HG03342 (cell line): ENCODE measurements at regions not wholly inside any gene's neighbourhood (a gene's known extent, or its start where the extent isn't known, plus 50 kb on each side); places are given as distances from the start of the nearest gene placed in this dataset.
A peak's percentile ranks its signal among the peaks of the same experiment; 100 is the strongest.

ENCODE experiments used
- ATAC-seq: cut with Tn5 transposase; IDR thresholded peaks from one replicate; pipeline ENCODE4 v1.9.1; 2021; ENCODE audit warnings: mild to moderate bottlenecking, moderate library complexity; ENCODE audit not compliant: unreplicated experiment

DNA sequence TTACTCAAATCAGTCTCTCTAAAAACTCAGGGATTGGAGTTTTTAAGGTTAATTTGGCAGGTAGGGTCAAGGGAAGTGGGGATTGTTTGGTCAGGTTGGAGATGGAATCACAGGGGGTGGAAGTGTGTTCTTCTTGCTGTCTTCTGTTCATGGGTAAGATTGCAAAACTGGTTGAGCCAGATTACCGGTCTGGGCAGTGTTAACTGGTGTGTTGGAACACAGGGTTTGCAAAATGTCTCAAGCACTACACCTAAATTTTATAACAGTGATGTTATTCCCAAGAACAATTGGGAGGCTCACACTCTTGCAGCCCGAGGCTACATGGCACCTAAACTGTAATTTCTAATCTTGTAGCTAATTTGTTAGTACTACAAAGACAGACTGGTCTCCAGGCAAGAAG, 425.4 kb downstream of the PLOD2 start:
- ATAC-seq, result no peak

DNA sequence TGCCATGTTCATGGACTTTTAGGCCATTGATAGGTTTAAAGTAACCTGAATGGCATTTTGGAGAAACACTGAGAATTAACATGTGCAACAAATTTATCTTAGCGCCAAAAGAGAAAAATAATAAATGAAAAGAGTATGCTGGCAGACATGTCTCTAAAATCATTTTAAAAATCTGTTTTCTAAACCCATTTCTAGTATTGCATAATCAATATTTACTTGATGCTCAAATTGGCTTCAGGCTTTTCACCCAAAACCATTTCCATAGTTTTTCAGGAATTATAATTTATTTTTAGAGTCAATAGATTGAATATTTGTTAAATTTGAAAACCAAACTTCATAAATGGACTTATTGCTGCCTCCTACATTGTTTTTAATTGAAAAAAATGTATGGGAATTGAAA, 423.0 kb downstream of the PLOD2 start:
- ATAC-seq, result no peak

DNA sequence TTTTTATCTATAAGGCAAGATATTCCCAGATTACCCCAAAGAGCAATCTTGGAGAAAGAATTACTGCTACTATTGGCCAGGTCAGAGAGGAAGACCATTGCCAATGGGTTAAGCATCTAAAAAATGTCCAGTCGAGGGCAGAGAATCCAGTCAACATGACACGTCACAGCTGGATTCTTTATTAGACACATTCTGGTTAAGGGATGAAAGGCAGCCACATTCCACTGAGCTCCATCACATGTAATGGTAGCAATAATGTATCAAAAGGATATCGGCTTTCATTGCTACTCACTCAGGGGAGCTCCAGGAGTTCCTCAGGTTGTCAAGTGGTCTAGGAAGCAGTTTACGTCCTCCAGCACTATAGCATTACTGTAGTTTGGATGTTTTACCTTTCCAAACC, 421.1 kb downstream of the PLOD2 start:
- ATAC-seq, result no peak

DNA sequence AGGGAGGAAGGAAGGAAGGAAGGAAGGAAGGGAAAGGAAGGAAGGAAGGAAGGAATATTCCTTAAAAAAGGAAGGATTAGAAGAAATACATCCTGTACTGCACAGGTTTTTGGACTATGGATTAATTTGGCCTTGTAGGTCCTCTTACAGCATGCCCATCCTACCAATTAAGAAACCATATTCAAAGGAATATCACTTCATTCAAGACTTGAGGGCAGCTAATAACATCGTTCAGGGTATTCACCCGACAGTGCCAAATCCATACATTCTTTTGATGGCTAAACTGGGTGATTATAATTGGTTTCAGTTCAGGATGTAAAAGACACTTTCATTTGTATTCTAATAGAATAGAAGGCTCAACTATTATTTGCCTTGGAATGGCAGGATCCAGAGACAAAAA, 410.3 kb downstream of the PLOD2 start:
- ATAC-seq, result no peak

DNA sequence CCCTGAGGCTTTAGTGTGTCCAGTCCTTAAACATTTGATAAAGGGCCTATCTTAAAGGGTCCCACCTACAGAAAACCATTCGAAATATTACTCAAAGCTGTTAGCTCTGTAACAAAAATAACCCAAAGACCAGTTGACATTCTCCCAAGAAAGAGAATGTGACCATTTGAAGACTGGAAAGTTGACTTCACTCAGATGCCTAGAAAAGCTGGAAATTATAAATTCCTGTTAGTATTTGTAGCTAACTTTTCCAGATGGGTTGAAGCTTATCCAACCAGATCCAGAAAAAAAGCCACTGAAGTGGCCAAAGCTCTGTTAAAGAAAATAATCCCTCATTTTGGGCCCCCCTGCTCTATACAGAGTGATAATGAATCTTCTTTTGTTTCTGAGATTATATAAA, 408.4 kb downstream of the PLOD2 start:
- ATAC-seq, result no peak

DNA sequence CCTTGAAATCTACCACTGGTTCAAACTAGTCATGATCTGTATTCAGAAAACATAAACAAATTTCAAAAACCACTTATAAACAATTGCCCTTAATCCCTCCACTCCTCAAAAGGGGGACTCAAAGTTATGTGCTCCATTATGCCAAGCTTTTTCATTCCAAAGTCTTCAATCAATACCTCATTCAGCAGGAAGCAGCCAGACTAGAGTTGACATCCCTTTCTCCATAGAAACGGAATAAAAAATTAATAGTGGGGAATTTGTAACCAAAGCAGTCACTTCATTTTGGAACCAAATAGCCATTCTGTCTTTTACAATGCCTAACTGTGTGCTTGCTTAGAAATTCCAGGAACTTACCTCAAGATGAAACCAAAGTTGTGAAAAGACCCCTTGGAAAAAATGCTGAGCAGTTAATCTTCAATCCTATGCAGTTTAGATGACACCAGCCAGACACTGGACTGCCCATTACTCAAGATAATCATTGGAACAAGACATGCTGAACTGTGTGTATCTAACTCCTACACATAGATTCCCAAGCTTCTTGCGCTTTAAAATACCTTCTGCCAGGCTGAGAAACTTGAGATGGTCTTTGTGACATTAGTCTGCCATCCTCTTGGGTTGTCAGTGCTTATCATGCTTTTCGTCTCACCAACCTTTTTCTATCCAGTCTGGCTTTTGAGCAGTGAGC, 406.2 kb downstream of the PLOD2 start:
- ATAC-seq, result no peak

DNA sequence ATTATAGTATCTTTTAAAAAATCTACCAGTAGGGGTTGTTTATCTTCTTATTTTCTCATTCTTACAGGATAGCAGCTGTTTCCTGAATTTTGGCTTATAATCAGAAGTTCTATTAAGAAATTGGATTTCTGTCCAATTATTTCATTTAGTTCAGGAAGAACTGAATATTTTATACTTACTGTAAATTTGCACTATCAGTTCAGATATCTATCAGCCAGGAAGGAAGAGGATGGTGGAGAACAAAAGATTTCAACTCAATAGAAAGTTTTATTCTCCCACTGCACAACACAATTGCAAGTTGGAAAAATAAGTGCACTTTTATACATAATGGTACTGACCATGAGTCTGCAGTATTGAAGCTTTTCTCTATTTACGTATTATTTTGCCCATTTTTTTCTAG, 400.9 kb downstream of the PLOD2 start:
- no peak for ATAC-seq

DNA sequence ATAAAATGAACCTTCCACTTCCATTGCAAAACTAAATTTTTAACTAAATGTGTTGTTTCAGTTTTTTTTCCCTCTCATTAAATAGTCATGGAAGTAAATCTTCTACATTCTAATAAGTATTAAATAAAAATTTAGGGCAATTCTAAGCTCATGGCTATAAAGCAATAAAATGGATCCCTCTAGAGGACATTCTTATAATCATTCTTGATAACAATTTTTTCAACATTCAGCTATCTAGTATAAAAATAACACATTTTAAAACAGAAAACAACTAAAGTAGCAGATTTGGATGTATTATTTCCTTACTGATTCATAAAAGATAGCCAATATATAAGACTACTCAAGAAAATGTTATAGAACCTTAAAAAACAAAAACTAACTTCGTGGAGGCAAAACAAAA, 393.1 kb downstream of the PLOD2 start:
- no peak for ATAC-seq

DNA sequence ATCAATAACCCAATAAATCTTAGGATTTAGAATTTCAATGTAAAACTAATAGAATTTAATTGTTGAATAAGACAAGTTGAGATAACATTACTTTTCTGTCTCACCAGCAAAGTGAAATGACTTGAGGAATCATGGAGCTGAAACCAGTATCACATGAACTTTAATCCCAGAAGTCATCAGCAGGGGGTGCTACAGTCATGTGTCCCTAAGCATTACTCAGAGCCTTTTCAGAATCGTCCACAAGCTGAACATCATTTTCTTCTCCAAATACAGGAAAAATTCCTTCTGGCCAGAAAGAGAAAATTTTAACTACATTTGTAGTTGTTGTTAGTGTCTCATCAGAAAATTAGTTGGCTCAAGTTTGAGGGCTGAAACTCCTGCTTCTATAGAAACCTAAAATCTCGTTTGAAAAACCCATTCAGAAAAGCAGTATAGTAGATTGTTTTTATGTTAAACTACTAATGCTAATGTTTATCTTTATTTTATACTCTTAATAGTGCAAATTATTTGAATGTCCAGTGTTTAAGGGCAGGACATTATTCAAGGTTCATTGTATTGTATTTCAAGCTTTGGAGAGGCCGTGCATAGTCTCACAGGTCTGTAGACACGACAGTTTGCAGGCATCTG, 384.1 kb downstream of the PLOD2 start:
- peak; percentile 85 for ATAC-seq

DNA sequence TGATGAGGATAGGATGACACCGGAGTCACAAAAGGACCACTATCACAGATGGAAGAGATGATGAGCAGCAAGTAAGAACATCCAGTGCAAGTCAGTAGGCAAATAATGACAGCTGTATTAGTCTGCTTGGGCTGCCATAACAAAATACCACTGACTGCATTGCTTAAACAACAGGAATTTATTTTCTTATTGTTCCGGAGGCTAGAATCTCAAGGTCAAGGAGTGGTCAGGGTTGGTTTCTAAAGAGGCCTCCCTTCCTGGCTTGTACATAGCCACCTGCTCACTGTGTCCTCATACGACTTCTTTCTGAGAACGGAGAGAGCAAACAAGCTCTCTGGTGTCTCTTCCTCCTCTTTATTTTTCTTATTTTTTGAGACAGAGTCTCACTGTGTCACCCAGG, 380.7 kb downstream of the PLOD2 start:
- no peak for ATAC-seq

DNA sequence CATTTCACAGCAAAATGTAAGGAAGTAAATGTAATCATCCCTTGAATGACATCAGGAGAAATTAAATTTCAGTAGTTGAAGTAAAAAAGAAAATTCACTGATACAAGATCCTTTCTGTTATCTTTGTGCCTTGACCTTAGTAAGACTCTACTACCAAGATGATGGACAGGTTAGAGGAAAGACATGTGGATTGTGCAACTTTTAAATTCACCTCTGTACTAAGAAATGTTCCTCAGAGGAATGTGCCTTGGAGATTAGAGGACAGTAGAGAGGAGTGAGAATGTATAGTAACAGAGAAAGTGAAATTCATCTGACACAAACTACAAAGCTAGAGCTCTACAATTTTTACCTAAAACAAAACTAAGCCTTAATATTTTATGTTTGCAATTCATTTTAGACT, 375.3 kb downstream of the PLOD2 start:
- ATAC-seq, result no peak

DNA sequence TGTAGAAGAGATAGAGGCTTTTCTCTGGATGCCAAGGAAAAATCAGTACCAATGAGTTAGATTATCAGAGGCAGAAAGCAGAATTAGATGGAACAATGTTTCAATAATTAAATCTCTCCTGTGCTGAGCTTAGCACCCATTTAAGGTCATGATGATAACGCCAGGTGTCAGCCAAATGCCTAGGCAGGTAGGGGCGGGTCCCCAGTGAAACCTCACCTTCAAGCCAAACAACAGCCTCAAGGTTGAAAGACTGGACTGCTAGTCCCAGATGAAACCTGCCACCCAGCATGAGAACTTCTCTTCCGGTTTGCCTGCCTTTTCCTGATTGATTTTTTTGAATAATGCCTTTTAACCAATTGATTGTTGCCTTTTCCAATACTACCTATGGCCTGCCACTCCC, 363.0 kb downstream of the PLOD2 start:
- ATAC-seq, result no peak

DNA sequence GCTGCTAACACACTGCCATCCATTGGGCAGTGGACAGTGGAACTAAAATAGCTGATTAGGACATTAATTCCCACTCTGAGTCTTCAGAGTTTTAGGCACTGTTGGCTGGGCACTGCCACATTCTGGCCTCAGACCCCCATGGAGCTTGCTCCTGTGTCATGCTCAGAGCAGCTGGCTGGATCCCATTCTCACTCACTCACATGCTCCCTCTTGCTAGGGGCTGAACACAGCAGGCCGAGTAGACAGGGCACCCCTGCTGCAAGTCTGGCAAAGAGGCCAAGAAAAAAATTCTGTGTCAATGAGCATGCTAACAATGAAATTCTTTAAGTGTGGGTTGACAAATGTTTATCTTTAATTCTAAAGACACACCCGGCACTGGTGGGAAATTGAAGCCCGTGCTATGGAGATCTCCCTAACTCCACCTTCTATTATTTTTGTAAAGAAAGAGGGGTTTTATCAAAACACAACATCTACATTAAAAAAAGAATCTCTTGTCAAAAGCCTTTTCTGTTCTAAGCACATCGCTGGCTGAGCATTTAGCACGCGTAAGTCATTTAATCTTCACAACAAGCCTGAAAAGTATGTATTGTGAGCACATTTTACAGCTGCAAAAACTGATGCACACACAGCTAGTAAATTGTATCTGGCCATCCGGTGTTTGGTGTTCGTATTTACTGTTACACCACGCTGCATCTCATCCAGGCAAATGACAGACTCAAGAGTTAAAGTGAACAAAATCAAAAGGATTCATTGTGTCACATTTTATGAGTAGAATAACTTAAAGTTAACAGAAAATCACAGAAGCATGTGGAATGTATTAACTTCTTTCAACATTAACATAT, 362.1 kb downstream of the PLOD2 start:
- no peak for ATAC-seq

DNA sequence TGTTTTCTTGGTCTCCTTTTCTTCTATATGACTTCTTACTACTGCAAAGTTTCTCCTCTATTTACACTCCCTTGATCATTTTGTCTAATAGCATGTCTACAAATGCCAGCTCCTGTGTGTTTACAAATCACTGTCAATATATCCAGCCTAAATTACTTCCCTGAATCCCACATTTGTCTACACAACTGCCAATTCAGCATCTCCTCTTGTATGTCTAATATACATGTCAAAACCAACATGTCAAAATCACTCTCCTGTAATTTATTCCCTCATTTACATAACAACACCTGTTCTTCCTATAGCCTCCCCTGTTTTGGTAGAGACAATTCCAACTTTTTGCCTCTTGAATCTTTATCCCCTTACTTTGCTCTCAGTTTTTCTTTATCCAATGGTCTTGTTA, 359.3 kb downstream of the PLOD2 start:
- no peak for ATAC-seq

DNA sequence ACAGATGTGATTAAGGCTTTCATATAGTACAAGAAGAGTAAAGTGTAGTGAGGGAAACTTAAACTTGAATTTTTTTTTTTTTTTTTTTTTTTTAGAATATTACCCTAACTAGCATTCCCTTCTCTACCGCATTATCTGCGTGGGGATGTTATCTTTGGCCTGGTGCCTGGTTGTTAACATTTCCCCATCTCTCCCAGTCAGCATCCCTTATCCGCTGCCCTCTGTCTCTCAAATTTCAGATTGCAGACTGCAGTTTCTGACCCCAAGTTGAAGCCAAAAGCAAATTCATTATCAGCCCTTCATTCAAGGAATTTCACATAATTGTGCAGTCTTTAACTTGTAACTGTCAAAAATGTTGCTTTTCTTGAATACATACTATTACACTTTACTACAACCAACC, 353.0 kb downstream of the PLOD2 start:
- no peak for ATAC-seq

DNA sequence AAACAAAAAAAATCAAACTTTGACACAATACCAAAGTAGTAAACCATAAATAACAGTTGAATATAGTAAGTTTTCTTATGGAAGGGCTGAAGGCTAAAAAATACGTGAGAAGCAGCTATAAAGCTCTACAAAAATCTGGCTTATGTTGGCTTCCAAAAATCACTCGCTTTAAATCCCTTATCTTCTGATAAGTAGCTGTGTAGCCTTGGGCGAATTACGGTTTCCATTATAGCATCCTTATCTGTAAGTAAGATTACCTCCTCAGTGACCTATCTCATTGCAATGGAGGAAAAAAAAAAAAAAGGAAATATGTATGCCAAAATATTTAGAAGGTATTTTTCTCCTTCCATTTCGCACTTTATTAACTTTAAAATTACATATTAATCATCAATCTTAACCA, 348.6 kb downstream of the PLOD2 start:
- no peak for ATAC-seq

DNA sequence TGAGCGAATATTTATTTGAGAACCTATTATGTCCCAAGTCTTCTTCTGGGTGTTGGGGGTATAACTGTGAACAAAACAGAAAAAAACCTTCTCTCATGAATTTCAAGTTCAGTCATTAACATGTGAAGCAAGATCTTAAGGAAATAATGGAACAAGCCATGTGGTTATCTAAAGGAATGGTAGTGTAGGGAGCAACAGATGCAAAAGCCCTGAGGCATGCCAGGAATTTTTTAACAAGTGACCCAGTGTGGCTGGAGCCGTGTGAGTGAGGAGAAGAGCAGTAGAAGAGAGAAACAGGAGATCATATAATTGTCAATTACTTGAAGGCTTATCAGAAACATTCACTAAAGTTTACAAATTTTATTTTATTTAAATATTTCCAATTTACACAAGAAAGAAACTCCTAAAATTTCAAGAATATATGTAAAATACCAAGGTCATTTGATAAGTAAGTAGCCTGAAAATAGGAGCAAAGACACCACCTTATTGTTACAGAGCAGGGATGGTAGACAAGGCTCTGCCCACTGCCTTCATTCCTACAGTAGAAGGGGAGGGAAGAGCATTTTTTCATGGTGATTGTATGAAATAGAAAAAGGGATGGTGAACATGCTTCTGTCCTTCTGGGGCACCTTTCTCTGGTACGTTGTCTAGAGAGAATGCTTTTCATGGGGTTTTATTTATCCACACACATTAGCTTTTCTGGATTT, 345.1 kb downstream of the PLOD2 start:
- no peak for ATAC-seq

DNA sequence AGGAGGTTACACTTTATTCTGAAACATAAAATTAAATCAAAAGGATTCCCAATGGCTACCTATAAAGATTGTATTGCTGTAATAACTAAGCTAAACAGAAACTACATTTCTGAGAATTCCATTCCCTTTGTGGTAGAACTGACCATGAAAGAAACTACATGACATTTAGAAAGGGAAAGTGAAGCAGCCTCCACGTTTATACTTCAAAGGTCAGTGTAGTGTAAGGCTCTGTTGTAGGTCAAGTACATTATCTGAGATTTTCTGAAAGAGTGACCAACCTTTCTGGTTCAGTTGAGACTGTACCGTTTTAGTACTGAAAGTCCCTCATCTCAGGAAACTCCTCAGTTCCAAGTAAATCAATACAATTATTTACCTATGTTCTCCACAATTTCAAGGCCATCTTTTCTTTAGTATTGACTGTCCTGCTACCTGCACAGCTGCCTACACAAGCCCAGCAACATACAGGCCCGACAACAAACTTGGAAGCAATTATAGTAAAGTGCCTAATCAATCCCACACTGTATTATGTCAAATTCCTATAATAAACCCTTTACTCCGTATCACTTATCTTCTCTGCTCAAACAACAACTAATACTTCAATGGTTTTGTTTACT, 343.0 kb downstream of the PLOD2 start:
- ATAC-seq, result peak; percentile 83

DNA sequence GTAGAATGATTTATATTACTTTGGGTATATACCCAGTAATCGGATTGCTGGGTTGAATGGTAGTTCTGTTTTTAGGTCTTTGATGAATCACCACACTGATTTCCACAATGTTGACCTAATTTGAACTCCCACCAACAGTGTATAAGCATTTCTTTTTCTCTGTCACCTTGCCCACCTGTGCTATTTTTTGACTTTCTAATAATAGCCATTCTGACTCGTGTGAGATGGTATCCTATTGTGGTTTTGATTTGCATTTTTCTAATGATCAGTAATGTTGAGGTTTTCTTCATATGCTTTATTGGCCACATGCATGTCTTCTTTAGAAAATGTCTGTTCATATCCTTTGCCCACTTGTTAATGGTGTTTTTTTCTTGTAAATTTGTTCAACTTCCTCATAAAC, 340.8 kb downstream of the PLOD2 start:
- ATAC-seq, result no peak

DNA sequence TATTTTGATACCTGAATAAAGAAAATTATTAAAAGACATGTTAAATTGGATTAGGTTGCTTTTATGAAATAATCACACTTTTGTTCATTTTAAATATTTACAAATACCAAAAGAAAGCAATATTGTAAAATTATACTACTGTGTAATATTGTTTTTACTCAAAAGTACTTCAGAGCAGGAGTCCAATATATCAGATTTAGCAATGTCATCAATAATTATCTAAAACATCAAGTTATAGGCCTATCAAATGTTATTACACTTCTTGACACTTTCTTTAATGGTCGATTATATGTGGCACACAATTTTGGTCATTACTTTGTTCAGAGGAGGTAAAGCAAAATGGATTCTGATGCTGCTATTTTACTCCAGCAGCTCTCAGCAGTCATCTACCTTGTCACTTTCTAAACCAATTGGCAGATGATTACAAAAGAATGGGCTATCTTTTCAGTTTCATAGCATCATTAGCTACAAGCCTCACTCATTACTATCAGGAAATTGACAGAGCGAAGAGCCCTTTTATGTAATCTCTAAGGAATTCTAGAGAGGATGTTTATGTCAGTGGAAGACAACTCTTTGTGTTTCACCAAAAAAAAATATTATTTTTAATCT, 318.6 kb downstream of the PLOD2 start:
- ATAC-seq, result no peak

DNA sequence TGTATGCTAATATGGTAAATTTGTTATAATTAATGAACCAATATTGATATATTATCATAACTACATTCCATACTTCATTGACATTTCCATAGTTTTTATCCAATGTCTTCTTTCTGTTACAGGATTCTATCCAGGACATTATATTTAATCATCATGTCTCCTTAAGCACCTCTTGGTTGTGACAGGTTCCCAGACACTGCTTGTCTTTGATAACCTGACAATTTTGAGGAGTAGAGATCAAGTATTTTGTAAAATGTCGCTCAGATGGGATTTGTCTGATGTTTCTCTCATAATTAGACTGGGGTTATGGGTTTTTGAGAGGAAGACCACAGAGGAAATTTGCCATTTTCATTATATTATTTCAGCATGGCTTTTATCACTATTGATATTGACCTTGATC, 317.4 kb downstream of the PLOD2 start:
- ATAC-seq, result no peak
